GM12865 (cell line): ENCODE measurements at regions not wholly inside any gene's neighbourhood (a gene's known extent, or its start where the extent isn't known, plus 50 kb on each side); places are given as distances from the start of the nearest gene placed in this dataset.

Experiments used
- DNase-seq: peaks from one replicate; pipeline ENCODE4 v3.0.0; 2010; ENCODE audit warnings: low read depth
- H3K4me3 ChIP-seq: 2 replicates; pipeline ENCODE4 v1.5.1; 2011; ENCODE audit warnings: mild to moderate bottlenecking, low read depth, low read length, control low read depth
- CTCF ChIP-seq: IDR thresholded peaks from 2 replicates; pipeline ENCODE4 v1.5.1; 2011; ENCODE audit warnings: low read length, control low read depth, low read depth, inconsistent platforms; ENCODE audit not compliant: insufficient read depth; ENCODE audit errors: missing control alignments

GRCh38 chr5:167598166-167598565 is 693.3 kb upstream of the WWC1 start:
- no peak overlapping the region for H3K4me3 ChIP-seq
- DNase-seq = no peak

GRCh38 chr5:167602067-167602466 is 689.4 kb upstream of the WWC1 start:
- no peak for TF ChIP-seq CTCF
- no peak for DNase-seq

More at GRCh38 chr5:167598166-167598565, 693.3 kb upstream of the WWC1 start:
- no peak for TF ChIP-seq CTCF

GRCh38 chr5:167603135-167603534 is 688.3 kb upstream of the WWC1 start:
- TF ChIP-seq CTCF = no peak
- no peak for DNase-seq

More at GRCh38 chr5:167602067-167602466, 689.4 kb upstream of the WWC1 start:
- H3K4me3 ChIP-seq = no peak overlapping the region

GRCh38 chr5:167608390-167609272 is 682.8 kb upstream of the WWC1 start:
- no peak overlapping the region for H3K4me3 ChIP-seq
- DNase-seq = no peak
- TF ChIP-seq CTCF = no peak

More at GRCh38 chr5:167603135-167603534, 688.3 kb upstream of the WWC1 start:
- no peak overlapping the region for H3K4me3 ChIP-seq

GRCh38 chr5:167614294-167615021 is 677.0 kb upstream of the WWC1 start:
- no peak for TF ChIP-seq CTCF
- no peak for DNase-seq
- H3K4me3 ChIP-seq = no peak overlapping the region

- TF ChIP-seq CTCF = no peak
- no peak overlapping the region for H3K4me3 ChIP-seq
- DNase-seq = no peak
Measured at GRCh38 chr5:167616043-167616890, 675.2 kb upstream of the WWC1 start.
